WTC11 (cell line): ENCODE measurements at regions not wholly inside any gene's neighbourhood (a gene's known extent, or its start where the extent isn't known, plus 50 kb on each side); places are given as distances from the start of the nearest gene placed in this dataset.

Source experiments
- ATAC-seq: fragments of 200-7000 bp; cut with Tn5 transposase; 2 replicates; pipeline ENCODE4 v1.10.0; 2021; ENCODE audit warnings: mild to moderate bottlenecking, moderate library complexity
- CTCF ChIA-PET: fragments of 300-600 bp; sonication (Branson Sonifier 250); formaldehyde crosslinking; loops from one replicate; lab custom pipeline; 2021; ENCODE audit warnings: antibody characterized with exemption; lab: Charles Lee
- POLR2A ChIA-PET: fragments of 350-600 bp; sonication (Branson Sonifier 250); formaldehyde crosslinking; loops from one replicate; lab custom pipeline; 2021; ENCODE audit warnings: antibody characterized with exemption; lab: Charles Lee
- DNase-seq: peaks from one replicate; pipeline ENCODE4 v3.0.0; 2021; ENCODE audit warnings: low spot score
- H3K27ac Mint-ChIP-seq: 2 replicates; pipeline ENCODE4 v1.8.0; 2021; ENCODE audit warnings: mixed read lengths
- H3K27me3 Mint-ChIP-seq: 2 replicates; pipeline ENCODE4 v1.8.0; 2021; ENCODE audit warnings: low read depth, mild to moderate bottlenecking, moderate library complexity, mixed read lengths
- H3K36me3 Mint-ChIP-seq: 2 replicates; pipeline ENCODE4 v1.8.0; 2021; ENCODE audit warnings: mixed read lengths
- H3K4me1 Mint-ChIP-seq: 2 replicates; pipeline ENCODE4 v1.8.0; 2022; ENCODE audit warnings: mixed read lengths
- H3K4me3 Mint-ChIP-seq: 2 replicates; pipeline ENCODE4 v1.8.0; 2021; ENCODE audit warnings: mild to moderate bottlenecking, moderate library complexity, mixed read lengths
- H3K9me3 Mint-ChIP-seq: 2 replicates; pipeline ENCODE4 v1.8.0; 2021; ENCODE audit warnings: mixed read lengths
- CREM ChIP-seq: sonication (generic); formaldehyde crosslinking; IDR thresholded peaks from 2 replicates; pipeline ENCODE4 v1.8.1; 2022; ENCODE audit warnings: mild to moderate bottlenecking, missing genetic modification reagents, moderate library complexity
- EMX1 ChIP-seq: fragments of 250-450 bp; sonication (Bioruptor Pico); IDR thresholded peaks from 2 replicates; pipeline ENCODE4 v1.8.0; 2021; ENCODE audit warnings: mild to moderate bottlenecking
- FOXJ3 ChIP-seq: sonication (generic); formaldehyde crosslinking; IDR thresholded peaks from 2 replicates; pipeline ENCODE4 v1.9.0; 2021; ENCODE audit warnings: missing genetic modification reagents, mild to moderate bottlenecking, borderline replicate concordance
- GRHL2 ChIP-seq: fragments of 250-450 bp; sonication (Bioruptor Pico); IDR thresholded peaks from 2 replicates; pipeline ENCODE4 v1.8.0; 2022; ENCODE audit warnings: mild to moderate bottlenecking, moderate library complexity; ENCODE audit not compliant: insufficient replicate concordance, severe bottlenecking
- MYBL2 ChIP-seq: sonication (generic); formaldehyde crosslinking; IDR thresholded peaks from 2 replicates; pipeline ENCODE4 v1.8.1; 2023; ENCODE audit warnings: mild to moderate bottlenecking, moderate library complexity, missing genetic modification reagents
- NFATC4 ChIP-seq: fragments of 250-450 bp; sonication (Bioruptor Pico); IDR thresholded peaks from 2 replicates; pipeline ENCODE4 v1.9.0; 2021; ENCODE audit warnings: mild to moderate bottlenecking
- PRRX2 ChIP-seq: fragments of 250-450 bp; sonication (Bioruptor Pico); IDR thresholded peaks from 2 replicates; pipeline ENCODE4 v1.8.0; 2021; ENCODE audit warnings: mild to moderate bottlenecking
- RELA ChIP-seq: sonication (generic); formaldehyde crosslinking; IDR thresholded peaks from 2 replicates; pipeline ENCODE4 v1.8.1; 2022; ENCODE audit warnings: missing genetic modification reagents, mild to moderate bottlenecking, borderline replicate concordance
- SOX15 ChIP-seq: fragments of 250-450 bp; sonication (Bioruptor Pico); IDR thresholded peaks from 2 replicates; pipeline ENCODE4 v1.9.0; 2021; ENCODE audit warnings: mild to moderate bottlenecking
- ZNF232 ChIP-seq: sonication (generic); formaldehyde crosslinking; IDR thresholded peaks from 2 replicates; pipeline ENCODE4 v1.8.0; 2022; ENCODE audit warnings: mild to moderate bottlenecking, missing genetic modification reagents
- TF ChIP-seq, protein P1 (sequence below): fragments of 250-450 bp; sonication (Bioruptor Pico); IDR thresholded peaks from 2 replicates; pipeline ENCODE4 v1.9.0; 2021; ENCODE audit warnings: mild to moderate bottlenecking
- TF ChIP-seq, protein P2 (sequence below): sonication (generic); formaldehyde crosslinking; IDR thresholded peaks from 2 replicates; pipeline ENCODE4 v1.8.1; 2022; ENCODE audit warnings: low read depth, missing genetic modification reagents, borderline replicate concordance
- TF ChIP-seq, protein P3 (sequence below): sonication (generic); formaldehyde crosslinking; IDR thresholded peaks from 2 replicates; pipeline ENCODE4 v1.8.0; 2022; ENCODE audit warnings: mild to moderate bottlenecking, missing genetic modification reagents
- TF ChIP-seq, protein P4 (sequence below): fragments of 250-450 bp; sonication (Bioruptor Pico); IDR thresholded peaks from 2 replicates; pipeline ENCODE4 v1.9.0; 2021; ENCODE audit warnings: moderate library complexity, mild to moderate bottlenecking, inconsistent platforms, borderline replicate concordance
- TF ChIP-seq, protein P5 (sequence below): sonication (generic); formaldehyde crosslinking; IDR thresholded peaks from 2 replicates; pipeline ENCODE4 v1.8.0; 2022; ENCODE audit warnings: missing genetic modification reagents
- TF ChIP-seq, protein P6 (sequence below): fragments of 250-450 bp; sonication (Bioruptor Pico); IDR thresholded peaks from 2 replicates; pipeline ENCODE4 v1.9.0; 2021; ENCODE audit warnings: mild to moderate bottlenecking, borderline replicate concordance
- TF ChIP-seq, protein P7 (sequence below): sonication (generic); formaldehyde crosslinking; IDR thresholded peaks from 2 replicates; pipeline ENCODE4 v1.8.0; 2023; ENCODE audit warnings: missing genetic modification reagents, mild to moderate bottlenecking, borderline replicate concordance

DNA sequence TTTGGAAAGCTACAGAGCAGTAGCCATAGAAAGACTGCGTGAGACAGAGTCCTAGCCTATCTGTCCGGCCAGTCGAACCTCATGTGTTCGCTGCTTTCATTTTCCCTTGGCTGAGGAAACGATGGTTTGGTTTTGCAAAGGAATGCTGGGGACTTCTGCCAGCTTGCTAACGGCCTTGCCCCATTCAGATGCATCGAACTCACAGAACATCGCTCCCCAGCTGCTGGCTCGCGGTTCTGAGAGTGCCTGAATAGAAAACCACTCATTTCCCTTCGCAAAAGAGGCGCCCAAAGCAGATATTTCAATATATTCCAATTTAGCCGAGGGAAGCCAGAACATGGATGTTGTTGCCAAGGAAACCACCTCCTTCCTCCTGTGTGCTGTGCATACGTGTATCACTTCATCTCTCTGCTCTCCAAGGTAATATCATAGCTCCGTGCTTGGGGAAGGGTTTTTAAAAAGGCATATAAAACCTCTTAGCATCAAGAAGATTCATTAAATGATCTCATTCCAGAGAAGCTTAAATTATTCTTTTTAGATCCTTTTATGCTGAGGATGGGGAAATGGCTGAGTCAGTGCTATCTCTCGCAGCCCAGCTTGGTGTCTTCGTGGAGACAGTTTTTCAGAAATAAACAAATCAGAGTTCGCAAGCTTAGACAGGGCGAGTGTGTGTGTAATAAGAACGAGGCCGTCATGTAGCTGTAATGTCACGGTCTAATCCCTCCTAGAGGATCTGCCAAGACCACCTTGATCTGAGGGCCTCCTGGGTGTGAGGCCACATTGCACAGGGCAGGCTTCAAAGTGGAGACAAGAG, 215.2 kb downstream of the RPS24 start (continued):
- TF ChIP-seq, protein P1, sequence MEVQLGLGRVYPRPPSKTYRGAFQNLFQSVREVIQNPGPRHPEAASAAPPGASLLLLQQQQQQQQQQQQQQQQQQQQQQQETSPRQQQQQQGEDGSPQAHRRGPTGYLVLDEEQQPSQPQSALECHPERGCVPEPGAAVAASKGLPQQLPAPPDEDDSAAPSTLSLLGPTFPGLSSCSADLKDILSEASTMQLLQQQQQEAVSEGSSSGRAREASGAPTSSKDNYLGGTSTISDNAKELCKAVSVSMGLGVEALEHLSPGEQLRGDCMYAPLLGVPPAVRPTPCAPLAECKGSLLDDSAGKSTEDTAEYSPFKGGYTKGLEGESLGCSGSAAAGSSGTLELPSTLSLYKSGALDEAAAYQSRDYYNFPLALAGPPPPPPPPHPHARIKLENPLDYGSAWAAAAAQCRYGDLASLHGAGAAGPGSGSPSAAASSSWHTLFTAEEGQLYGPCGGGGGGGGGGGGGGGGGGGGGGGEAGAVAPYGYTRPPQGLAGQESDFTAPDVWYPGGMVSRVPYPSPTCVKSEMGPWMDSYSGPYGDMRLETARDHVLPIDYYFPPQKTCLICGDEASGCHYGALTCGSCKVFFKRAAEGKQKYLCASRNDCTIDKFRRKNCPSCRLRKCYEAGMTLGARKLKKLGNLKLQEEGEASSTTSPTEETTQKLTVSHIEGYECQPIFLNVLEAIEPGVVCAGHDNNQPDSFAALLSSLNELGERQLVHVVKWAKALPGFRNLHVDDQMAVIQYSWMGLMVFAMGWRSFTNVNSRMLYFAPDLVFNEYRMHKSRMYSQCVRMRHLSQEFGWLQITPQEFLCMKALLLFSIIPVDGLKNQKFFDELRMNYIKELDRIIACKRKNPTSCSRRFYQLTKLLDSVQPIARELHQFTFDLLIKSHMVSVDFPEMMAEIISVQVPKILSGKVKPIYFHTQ (CRISPR knock-in tag), result no peak
- TF ChIP-seq PRRX2 (CRISPR knock-in tag) (no peak), MYBL2 (CRISPR knock-in tag) (no peak)

DNA sequence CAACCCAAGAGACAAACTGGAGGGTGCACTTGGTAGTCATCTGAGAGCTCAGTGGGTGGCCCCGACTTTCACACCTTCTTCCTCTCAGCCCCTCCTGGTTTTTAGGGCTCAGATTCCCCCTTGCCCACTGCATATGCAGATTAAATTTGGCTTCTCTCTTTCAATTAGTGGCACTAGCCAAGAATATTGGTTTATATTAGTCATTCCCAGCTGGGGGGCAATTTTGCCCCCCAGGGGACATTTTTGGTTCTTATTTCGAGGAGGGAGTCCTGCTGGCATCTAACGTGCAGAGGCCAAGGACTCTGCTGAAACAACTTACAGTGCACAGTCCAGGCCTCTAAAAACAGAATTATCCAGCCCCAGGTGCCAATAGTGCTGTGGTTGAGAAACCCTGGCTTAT, 216.0 kb downstream of the RPS24 start:
- Mint-ChIP-seq H3K4me1 (peaks cover 6% of the 10 kb centered on the region; the same call in 1 of the 2 replicates), H3K27ac (no peak overlapping the region), H3K27me3 (peaks cover 4% of the 10 kb centered on the region), H3K36me3 (peaks cover 9% of the 10 kb centered on the region), H3K4me3 (no peak overlapping the region), H3K9me3 (peaks cover 10% of the 10 kb centered on the region)
- ChIA-PET POLR2A (no interaction called here), CTCF (interaction anchor here (1.7 to 2.6 kb wide), 2 partner anchors 10 to 202 kb away, joined by 7 to 9 read pairs; no protein-coding TSS in a partner anchor)
- ATAC-seq (no peak), DNase-seq (no peak)
- TF ChIP-seq, protein P2, sequence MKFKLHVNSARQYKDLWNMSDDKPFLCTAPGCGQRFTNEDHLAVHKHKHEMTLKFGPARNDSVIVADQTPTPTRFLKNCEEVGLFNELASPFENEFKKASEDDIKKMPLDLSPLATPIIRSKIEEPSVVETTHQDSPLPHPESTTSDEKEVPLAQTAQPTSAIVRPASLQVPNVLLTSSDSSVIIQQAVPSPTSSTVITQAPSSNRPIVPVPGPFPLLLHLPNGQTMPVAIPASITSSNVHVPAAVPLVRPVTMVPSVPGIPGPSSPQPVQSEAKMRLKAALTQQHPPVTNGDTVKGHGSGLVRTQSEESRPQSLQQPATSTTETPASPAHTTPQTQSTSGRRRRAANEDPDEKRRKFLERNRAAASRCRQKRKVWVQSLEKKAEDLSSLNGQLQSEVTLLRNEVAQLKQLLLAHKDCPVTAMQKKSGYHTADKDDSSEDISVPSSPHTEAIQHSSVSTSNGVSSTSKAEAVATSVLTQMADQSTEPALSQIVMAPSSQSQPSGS (CRISPR knock-in tag), result no peak
- TF ChIP-seq CREM (CRISPR knock-in tag) (no peak), ZNF232 (CRISPR knock-in tag) (no peak), RELA (no peak), EMX1 (no peak), FOXJ3 (CRISPR knock-in tag) (no peak), NFATC4 (CRISPR knock-in tag) (no peak), GRHL2 (CRISPR knock-in tag) (no peak), SOX15 (CRISPR knock-in tag) (no peak)
- TF ChIP-seq, protein P3, sequence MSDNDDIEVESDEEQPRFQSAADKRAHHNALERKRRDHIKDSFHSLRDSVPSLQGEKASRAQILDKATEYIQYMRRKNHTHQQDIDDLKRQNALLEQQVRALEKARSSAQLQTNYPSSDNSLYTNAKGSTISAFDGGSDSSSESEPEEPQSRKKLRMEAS (CRISPR knock-in tag), result no peak
- TF ChIP-seq, protein P4, sequence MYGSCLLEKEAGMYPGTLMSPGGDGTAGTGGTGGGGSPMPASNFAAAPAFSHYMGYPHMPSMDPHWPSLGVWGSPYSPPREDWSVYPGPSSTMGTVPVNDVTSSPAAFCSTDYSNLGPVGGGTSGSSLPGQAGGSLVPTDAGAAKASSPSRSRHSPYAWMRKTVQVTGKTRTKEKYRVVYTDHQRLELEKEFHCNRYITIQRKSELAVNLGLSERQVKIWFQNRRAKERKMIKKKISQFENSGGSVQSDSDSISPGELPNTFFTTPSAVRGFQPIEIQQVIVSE, result no peak
- TF ChIP-seq, protein P5, sequence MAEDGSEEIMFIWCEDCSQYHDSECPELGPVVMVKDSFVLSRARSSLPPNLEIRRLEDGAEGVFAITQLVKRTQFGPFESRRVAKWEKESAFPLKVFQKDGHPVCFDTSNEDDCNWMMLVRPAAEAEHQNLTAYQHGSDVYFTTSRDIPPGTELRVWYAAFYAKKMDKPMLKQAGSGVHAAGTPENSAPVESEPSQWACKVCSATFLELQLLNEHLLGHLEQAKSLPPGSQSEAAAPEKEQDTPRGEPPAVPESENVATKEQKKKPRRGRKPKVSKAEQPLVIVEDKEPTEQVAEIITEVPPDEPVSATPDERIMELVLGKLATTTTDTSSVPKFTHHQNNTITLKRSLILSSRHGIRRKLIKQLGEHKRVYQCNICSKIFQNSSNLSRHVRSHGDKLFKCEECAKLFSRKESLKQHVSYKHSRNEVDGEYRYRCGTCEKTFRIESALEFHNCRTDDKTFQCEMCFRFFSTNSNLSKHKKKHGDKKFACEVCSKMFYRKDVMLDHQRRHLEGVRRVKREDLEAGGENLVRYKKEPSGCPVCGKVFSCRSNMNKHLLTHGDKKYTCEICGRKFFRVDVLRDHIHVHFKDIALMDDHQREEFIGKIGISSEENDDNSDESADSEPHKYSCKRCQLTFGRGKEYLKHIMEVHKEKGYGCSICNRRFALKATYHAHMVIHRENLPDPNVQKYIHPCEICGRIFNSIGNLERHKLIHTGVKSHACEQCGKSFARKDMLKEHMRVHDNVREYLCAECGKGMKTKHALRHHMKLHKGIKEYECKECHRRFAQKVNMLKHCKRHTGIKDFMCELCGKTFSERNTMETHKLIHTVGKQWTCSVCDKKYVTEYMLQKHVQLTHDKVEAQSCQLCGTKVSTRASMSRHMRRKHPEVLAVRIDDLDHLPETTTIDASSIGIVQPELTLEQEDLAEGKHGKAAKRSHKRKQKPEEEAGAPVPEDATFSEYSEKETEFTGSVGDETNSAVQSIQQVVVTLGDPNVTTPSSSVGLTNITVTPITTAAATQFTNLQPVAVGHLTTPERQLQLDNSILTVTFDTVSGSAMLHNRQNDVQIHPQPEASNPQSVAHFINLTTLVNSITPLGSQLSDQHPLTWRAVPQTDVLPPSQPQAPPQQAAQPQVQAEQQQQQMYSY (CRISPR knock-in tag), result no peak
- TF ChIP-seq, protein P6, sequence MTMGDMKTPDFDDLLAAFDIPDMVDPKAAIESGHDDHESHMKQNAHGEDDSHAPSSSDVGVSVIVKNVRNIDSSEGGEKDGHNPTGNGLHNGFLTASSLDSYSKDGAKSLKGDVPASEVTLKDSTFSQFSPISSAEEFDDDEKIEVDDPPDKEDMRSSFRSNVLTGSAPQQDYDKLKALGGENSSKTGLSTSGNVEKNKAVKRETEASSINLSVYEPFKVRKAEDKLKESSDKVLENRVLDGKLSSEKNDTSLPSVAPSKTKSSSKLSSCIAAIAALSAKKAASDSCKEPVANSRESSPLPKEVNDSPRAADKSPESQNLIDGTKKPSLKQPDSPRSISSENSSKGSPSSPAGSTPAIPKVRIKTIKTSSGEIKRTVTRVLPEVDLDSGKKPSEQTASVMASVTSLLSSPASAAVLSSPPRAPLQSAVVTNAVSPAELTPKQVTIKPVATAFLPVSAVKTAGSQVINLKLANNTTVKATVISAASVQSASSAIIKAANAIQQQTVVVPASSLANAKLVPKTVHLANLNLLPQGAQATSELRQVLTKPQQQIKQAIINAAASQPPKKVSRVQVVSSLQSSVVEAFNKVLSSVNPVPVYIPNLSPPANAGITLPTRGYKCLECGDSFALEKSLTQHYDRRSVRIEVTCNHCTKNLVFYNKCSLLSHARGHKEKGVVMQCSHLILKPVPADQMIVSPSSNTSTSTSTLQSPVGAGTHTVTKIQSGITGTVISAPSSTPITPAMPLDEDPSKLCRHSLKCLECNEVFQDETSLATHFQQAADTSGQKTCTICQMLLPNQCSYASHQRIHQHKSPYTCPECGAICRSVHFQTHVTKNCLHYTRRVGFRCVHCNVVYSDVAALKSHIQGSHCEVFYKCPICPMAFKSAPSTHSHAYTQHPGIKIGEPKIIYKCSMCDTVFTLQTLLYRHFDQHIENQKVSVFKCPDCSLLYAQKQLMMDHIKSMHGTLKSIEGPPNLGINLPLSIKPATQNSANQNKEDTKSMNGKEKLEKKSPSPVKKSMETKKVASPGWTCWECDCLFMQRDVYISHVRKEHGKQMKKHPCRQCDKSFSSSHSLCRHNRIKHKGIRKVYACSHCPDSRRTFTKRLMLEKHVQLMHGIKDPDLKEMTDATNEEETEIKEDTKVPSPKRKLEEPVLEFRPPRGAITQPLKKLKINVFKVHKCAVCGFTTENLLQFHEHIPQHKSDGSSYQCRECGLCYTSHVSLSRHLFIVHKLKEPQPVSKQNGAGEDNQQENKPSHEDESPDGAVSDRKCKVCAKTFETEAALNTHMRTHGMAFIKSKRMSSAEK (CRISPR knock-in tag), result no peak
- TF ChIP-seq, protein P7, sequence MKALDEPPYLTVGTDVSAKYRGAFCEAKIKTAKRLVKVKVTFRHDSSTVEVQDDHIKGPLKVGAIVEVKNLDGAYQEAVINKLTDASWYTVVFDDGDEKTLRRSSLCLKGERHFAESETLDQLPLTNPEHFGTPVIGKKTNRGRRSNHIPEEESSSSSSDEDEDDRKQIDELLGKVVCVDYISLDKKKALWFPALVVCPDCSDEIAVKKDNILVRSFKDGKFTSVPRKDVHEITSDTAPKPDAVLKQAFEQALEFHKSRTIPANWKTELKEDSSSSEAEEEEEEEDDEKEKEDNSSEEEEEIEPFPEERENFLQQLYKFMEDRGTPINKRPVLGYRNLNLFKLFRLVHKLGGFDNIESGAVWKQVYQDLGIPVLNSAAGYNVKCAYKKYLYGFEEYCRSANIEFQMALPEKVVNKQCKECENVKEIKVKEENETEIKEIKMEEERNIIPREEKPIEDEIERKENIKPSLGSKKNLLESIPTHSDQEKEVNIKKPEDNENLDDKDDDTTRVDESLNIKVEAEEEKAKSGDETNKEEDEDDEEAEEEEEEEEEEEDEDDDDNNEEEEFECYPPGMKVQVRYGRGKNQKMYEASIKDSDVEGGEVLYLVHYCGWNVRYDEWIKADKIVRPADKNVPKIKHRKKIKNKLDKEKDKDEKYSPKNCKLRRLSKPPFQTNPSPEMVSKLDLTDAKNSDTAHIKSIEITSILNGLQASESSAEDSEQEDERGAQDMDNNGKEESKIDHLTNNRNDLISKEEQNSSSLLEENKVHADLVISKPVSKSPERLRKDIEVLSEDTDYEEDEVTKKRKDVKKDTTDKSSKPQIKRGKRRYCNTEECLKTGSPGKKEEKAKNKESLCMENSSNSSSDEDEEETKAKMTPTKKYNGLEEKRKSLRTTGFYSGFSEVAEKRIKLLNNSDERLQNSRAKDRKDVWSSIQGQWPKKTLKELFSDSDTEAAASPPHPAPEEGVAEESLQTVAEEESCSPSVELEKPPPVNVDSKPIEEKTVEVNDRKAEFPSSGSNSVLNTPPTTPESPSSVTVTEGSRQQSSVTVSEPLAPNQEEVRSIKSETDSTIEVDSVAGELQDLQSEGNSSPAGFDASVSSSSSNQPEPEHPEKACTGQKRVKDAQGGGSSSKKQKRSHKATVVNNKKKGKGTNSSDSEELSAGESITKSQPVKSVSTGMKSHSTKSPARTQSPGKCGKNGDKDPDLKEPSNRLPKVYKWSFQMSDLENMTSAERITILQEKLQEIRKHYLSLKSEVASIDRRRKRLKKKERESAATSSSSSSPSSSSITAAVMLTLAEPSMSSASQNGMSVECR (CRISPR knock-in tag), result no peak
